ENCODE measurements at regions not wholly inside any gene's neighbourhood (a gene's known extent, or its start where the extent isn't known, plus 50 kb on each side); places are given as distances from the start of the nearest gene placed in this dataset.
"Not testable (repeated sequence)": the region's sequence is repeated elsewhere in the genome, so short reads cannot be mapped to it uniquely, and the experiment has no call there.

DNA sequence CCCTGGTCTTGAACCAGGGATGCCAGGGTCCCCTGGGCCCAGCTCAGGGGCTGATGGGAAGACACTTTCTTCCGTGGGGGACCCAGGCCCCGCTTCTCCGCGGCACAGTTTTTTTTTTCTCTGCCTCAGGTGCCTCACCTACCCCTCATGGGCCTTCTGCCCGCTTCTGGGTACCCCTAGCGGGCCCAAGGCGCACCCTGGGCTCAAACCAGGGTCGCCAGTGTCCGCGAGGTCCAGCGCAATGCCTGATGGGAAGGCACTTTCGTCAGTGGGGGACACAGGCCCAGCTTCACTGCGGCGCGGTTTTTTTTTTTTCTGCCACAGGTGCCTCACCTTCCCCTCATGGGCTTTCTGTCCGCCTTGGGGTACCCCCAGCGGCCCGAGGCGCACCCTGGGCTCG, 163.9 kb upstream of the ZNG1F start:
- intact Hi-C loops (cut with DNase I); H3K4me1 ChIP-seq: not testable (repeated sequence)
- WGBS, 4 donors: 84 to 93% (median 90%) methylated on average over 15 to 19 of the region's 20 CpGs

DNA sequence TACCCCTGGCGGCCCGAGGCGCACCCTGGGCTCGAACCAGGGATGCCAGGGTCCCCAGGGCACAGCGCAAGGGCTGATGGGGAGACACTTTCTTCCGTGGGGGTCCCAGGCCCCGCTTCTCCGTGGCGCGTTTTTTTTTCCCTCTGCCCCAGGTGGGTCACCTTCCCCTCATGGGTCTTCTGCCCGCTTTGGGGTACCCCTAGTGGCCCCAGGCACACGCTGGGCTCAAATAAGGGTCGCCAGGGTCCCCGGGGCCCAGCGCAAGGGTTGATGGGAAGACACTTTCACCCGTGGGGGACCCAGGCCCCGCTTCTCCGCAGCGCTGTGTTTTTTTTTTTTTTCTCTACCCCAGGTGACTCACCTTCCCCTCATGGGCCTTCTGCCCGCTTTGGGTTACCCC, 163.3 kb upstream of the ZNG1F start:
- intact Hi-C loops (cut with DNase I); DNase-seq; H3K36me3 ChIP-seq; H3K4me1 ChIP-seq; H3K27ac ChIP-seq; H3K27me3 ChIP-seq; H3K9me3 ChIP-seq; H3K4me3 ChIP-seq; ATAC-seq: not testable (repeated sequence)
- 82 to 91% (median 87%) methylated on average over 16 to 20 of the region's 20 CpGs for WGBS, 4 donors

More for the DNA sequence above, 163.9 kb upstream of the ZNG1F start:
- H3K27me3 ChIP-seq, DNase-seq, H3K36me3 ChIP-seq, H3K9me3 ChIP-seq, H3K27ac ChIP-seq, H3K4me3 ChIP-seq, ATAC-seq: not testable (repeated sequence)

DNA sequence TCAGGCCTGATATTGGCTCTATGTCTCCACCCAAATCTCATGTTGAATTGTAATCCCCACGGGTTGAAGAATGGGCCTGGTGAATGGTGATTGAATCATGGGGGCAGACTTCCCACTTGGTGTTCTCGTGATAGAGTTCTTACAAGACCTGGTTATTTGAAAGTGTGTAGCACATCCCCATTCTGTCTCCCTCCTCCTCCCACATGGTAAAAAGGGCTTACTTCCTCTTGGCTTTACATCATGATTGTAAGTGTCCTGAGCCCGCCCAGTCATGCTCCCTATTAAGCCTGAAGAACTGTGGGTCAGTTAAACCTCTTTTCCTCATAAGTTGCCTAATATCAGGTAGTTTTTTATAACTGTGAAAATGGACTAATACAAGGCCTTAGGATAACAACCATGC, 158.8 kb upstream of the ZNG1F start:
- WGBS, 4 donors: 71 to 100% (median 94%) methylated on average over 1 to 2 of the region's 3 CpGs
- H3K27ac ChIP-seq; intact Hi-C loops (cut with DNase I); DNase-seq; H3K36me3 ChIP-seq; H3K4me1 ChIP-seq; H3K4me3 ChIP-seq; ATAC-seq; H3K9me3 ChIP-seq; H3K27me3 ChIP-seq: not testable (repeated sequence)

DNA sequence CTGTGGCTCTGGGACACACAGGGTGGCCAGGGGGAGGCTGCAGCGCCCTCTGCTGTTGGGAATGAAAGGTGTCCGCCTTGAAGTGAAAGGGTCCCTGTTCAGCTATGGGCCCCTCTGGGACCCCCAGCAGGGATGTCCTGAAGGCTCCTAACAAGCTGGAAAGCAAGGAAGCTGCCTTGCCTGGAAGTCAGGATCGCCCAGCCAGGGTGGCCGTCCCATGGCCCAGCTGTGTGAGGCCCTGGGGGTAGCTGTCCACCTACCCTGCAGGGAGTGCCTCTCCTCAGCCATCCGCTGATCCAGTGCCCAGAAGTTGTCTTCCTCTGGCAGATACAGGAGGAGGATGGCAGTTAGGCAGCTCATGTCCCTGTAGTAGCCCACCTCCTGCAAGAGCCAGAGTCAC, 143.4 kb upstream of the ZNG1F start:
- intact Hi-C loops (cut with DNase I); ATAC-seq; H3K4me1 ChIP-seq; H3K27me3 ChIP-seq; H3K27ac ChIP-seq; H3K4me3 ChIP-seq; H3K9me3 ChIP-seq; DNase-seq; H3K36me3 ChIP-seq: not testable (repeated sequence)
- WGBS, 4 donors: 75 to 87% methylated on average over 3 of the region's 5 CpGs; no CpG with 5 or more reads in 2 of the 4 donors

DNA sequence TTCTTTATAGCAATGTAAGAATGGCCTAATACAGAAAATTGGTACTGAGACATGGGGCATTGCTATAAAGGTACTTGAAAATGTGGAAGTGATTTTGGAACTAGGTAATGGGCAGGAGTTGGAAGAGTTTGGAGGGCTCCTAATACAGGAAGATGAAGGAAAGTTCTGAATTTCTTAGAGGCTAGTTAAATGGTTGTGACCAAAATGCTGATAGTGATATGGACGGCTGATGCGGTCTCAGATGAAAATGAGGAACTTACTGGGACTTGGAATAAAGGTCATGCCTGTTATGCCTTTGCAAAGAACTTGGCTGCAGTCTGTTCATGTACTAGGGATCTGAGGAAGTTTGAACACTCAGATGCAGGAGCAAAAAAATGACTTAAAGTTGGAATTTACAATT, 132.2 kb upstream of the ZNG1F start:
- H3K36me3 ChIP-seq; H3K4me3 ChIP-seq; intact Hi-C loops (cut with DNase I); H3K4me1 ChIP-seq; DNase-seq; H3K27me3 ChIP-seq; H3K9me3 ChIP-seq; ATAC-seq; H3K27ac ChIP-seq: not testable (repeated sequence)
- 84 to 92% (median 86%) methylated on average over 2 of the region's 2 CpGs; no CpG with 5 or more reads in 1 of the 4 donors for WGBS, 4 donors

DNA sequence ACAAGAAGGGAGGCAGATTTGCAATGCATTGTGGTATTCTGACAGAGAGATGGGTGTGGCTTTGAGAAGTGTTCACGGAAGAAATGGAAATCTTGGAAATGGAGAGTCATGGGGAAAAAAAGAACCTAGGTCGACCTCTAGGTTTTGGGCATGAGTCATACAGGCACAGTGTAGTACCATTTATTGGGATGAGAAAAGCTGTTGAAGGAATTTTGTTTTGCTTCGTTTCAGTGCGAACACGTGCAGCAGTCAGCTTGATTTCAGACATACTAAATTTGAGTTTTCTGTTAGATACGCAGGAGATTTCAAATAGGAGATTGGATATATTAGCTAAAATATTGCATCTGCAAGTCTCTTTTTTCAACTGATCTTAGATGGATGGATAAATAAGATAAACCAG, 119.8 kb upstream of the ZNG1F start:
- DNase-seq; H3K27ac ChIP-seq; ATAC-seq; H3K27me3 ChIP-seq; intact Hi-C loops (cut with DNase I); H3K9me3 ChIP-seq; H3K4me1 ChIP-seq; H3K4me3 ChIP-seq; H3K36me3 ChIP-seq: not testable (repeated sequence)
- 57 to 69% (median 62%) methylated on average over 6 of the region's 6 CpGs for WGBS, 4 donors

DNA sequence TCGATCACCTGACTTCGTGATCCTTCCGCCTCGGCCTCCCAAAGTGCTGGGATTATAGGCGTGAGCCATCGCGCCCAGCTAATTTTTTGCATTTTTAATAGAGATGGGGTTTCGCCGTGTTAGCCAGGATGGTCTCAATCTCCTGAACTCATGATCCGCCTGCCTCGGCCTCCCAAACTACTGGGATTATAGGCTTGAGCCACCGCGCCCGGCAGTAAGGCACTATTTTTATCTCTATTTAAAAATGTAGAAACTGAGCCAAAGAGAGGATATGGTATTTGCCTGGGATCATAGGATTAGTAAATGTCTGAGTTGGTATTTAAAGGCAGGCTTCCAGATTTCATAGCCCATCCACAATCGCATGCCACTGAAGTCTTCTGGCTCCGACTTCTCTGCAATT, 96.6 kb upstream of the ZNG1F start:
- H3K4me3 ChIP-seq; H3K4me1 ChIP-seq; DNase-seq; H3K27ac ChIP-seq; intact Hi-C loops (cut with DNase I); ATAC-seq; H3K9me3 ChIP-seq; H3K36me3 ChIP-seq; H3K27me3 ChIP-seq: not testable (repeated sequence)
- WGBS, 4 donors: 89 to 94% (median 93%) methylated on average over 16 of the region's 16 CpGs

DNA sequence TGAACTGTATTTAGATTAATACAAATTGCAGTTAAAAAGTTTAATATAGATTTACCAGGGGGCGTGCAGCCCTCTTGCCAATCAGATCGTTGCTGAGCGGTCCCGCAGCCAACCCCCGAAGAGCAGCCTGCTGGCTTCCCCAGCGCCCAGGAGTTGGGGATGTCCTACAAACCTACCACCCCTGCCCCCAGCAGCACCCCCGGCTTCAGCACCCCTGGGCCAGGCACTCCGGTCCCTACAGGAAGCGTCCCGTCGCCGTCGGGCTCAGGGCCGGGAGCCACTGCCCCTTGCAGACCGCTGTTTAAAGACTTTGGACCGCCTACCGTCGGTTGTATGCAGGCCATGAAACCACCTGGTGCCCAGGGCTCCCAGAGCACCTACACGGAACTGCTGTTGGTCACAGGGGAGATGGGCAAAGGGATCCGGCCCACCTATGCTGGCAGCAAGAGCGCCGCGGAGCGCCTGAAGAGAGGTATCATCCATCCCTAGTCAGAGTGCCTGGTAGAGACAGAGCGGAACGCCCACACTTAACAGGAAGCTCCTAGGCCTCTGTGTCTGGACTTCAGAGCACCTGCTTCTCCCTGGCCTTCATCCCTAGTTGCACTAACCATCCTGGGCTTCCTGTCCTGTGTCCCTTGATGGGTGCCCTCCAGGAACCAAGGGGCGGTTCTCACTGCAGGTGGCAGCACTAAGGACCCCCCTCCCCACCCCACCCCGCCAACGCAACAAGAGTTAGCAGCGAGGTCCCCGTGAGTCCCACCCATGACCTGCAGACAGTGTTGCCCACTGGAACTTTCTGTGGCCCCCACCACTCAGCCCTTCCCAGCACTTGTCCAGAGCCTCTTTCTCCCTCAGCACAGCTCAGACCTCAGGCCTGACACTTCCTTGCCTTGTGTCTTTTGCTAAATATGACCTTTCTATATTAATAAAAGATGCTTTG, 91.5 kb upstream of the ZNG1F start:
- DNase-seq; H3K27me3 ChIP-seq; intact Hi-C loops (cut with DNase I); H3K4me1 ChIP-seq; H3K27ac ChIP-seq; H3K9me3 ChIP-seq; H3K36me3 ChIP-seq; H3K4me3 ChIP-seq: not testable (repeated sequence)
- WGBS, 4 donors: 66 to 80% (median 73%) methylated on average over 10 to 18 of the region's 31 CpGs; no CpG with 5 or more reads in 1 of the 4 donors
- peak; percentile 16 to 70 (median 43) for ATAC-seq

DNA sequence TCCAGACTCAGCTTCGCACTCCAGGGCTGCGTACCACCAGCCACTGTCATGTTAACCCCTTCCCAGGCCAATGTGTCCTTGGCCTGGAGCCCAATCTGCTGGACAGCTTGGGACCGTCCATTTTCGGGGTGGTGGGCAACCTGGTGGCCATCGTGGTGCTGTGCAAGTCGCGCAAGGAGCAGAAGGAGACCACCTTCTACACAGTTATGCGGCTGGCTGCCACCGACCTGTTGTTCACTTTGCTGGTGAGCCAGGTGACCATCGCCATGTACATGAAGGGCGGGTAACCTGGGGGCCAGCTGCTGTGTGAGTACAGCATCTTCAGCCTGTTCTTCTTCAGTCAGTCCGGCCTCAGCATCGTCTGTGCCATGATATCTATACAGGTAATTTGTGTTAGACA, 90.3 kb upstream of the ZNG1F start:
- H3K4me3 ChIP-seq; H3K4me1 ChIP-seq; intact Hi-C loops (cut with DNase I); H3K36me3 ChIP-seq; H3K27ac ChIP-seq; H3K9me3 ChIP-seq; H3K27me3 ChIP-seq: not testable (repeated sequence)
- DNase-seq (peak in 1 of 5 donors; percentile 49), ATAC-seq (peak in 2 of 4 donors; percentile 24 to 56)
- 78 to 100% (median 88%) methylated on average over 1 to 11 of the region's 13 CpGs for WGBS, 4 donors

DNA sequence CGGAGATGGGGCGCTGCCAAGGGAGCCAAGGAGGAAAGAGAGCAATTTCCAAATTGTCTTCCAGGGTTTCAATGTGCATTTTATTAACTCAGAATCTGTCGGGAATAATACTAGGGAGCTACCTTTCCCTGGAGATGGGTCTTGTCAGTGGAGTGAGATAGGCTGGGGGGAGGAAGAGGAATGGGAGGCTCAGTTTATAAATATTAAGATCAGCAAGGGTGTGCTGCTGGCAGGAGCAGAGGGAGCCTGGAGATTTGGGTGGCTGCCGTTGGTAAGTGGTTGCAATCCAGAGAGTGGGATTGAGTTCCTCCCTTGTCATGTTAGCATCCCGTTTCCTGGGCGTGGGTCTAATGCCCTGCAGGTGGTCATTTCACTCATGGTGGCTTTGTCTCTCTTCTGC, 89.9 kb upstream of the ZNG1F start:
- ATAC-seq: peak in 2 of 4 donors; percentile 13 to 15
- DNase-seq; H3K27ac ChIP-seq; H3K4me3 ChIP-seq; H3K9me3 ChIP-seq; H3K27me3 ChIP-seq; H3K36me3 ChIP-seq; H3K4me1 ChIP-seq; intact Hi-C loops (cut with DNase I): not testable (repeated sequence)
- 33 to 89% (median 82%) methylated on average over 1 to 4 of the region's 6 CpGs for WGBS, 4 donors

DNA sequence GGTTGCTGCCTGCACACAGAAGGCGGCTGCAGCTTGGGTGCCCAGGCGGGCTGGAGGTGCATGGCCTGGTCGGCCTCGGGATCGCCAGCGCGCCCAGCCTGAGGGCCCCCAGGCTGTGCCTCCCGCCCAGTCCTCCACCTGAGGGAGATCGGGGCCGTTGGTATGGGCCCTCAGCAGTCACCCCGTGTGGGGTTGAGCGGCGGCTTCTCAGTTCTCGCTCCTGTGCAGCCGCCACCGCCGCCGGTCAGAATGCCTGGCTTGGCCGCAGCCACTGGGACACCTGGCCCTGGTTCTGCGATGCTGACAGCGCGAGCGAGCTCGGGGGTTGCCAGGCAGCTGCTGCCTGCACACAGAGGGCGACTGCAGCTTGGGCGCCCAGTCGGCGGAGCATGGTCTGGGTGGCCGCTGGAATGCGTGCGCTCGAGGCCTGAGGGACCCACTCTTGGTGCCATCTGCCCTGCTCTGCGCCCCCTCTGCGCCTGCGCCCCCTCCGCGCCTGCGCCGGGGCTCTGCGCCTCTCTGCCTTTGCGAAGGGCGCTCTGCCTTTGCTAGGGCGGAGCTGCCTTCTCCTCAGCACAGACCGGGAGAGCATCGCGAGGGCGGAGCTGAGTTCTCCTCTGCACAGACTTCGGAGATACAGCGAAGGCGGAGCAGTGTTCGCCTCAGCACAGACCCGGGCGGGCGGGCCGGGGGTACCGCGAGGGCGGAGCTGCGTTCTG, 84.6 kb upstream of the ZNG1F start:
- Histone ChIP-seq H3K27me3 (peaks cover 6 to 23% (median 11%) of the 10 kb centered on the region in 9 donors), H3K4me3 (peak overlapping the region in 11 of 12 donors; percentile 21 to 57 (median 41)), H3K27ac (peak overlapping the region in 1 of 12 donors; percentile 30)
- H3K9me3 ChIP-seq; intact Hi-C loops (cut with DNase I); H3K4me1 ChIP-seq; H3K36me3 ChIP-seq: not testable (repeated sequence)
- DNase-seq: peak; percentile 7 to 88 (median 30)
- ATAC-seq: peak; percentile 96 to 100 (median 98)
- WGBS, 4 donors: 0 to 8% (median 7%) methylated on average over 15 to 49 of the region's 59 CpGs; no CpG with 5 or more reads in 1 of the 4 donors

Data from heart left ventricle (tissue), 16 donors.